OCI-M1 (cell line): ENCODE measurements at regions not wholly inside any gene's neighbourhood (a gene's known extent, or its start where the extent isn't known, plus 50 kb on each side); places are given as distances from the start of the nearest gene placed in this dataset.
A peak's percentile ranks its signal among the peaks of the same experiment; 100 is the strongest.
"Not testable (repeated sequence)": the region's sequence is repeated elsewhere in the genome, so short reads cannot be mapped to it uniquely, and the experiment has no call there.

ENCODE experiments used
- DNase-seq: peaks from one replicate; lab custom pipeline; 2025; lab: John Stamatoyannopoulos, UW

GRCh38 chr10:91003379-91003778 is 82.5 kb upstream of the ANKRD1 start:
- DNase-seq: not testable (repeated sequence)

- not testable (repeated sequence) for DNase-seq
These were observed 84.4 kb upstream of the ANKRD1 start for GRCh38 chr10:91005276-91005675.

- DNase-seq: peak; percentile 94
These were observed 85.3 kb upstream of the ANKRD1 start for GRCh38 chr10:91006001-91006751.

GRCh38 chr10:91006752-91007346 is 86.0 kb upstream of the ANKRD1 start:
- no peak for DNase-seq

- DNase-seq: no peak
These were observed 86.8 kb upstream of the ANKRD1 start for GRCh38 chr10:91007655-91008054.

- DNase-seq: no peak
These were observed 88.2 kb upstream of the ANKRD1 start for GRCh38 chr10:91009121-91009520.

GRCh38 chr10:91010952-91011351 is 90.1 kb upstream of the ANKRD1 start:
- no peak for DNase-seq

- DNase-seq: no peak
These were observed 91.6 kb upstream of the ANKRD1 start for GRCh38 chr10:91012502-91012901.

- no peak for DNase-seq
These were observed 93.1 kb upstream of the ANKRD1 start for GRCh38 chr10:91013985-91014384.

- DNase-seq: no peak
These were observed 96.3 kb upstream of the ANKRD1 start for GRCh38 chr10:91017198-91017597.

GRCh38 chr10:91021901-91022300 is 101.0 kb upstream of the ANKRD1 start:
- no peak for DNase-seq

GRCh38 chr10:91022390-91022789 is 101.5 kb upstream of the ANKRD1 start:
- DNase-seq: no peak

GRCh38 chr10:91022924-91023699 is 102.2 kb upstream of the ANKRD1 start:
- DNase-seq: no peak

GRCh38 chr10:91023700-91024398 is 103.0 kb upstream of the ANKRD1 start:
- DNase-seq: no peak

- no peak for DNase-seq
These were observed 103.7 kb upstream of the ANKRD1 start for GRCh38 chr10:91024541-91024940.

GRCh38 chr10:91032611-91033206 is 111.8 kb upstream of the ANKRD1 start:
- DNase-seq: no peak

- no peak for DNase-seq
These were observed 112.5 kb upstream of the ANKRD1 start for GRCh38 chr10:91033324-91033950.

GRCh38 chr10:91034042-91034441 is 113.2 kb upstream of the ANKRD1 start:
- DNase-seq: no peak

- no peak for DNase-seq
These were observed 113.7 kb upstream of the ANKRD1 start for GRCh38 chr10:91034494-91035159.

- no peak for DNase-seq
These were observed 114.9 kb upstream of the ANKRD1 start for GRCh38 chr10:91035650-91036292.
